GM12873 (cell line): ENCODE measurements at regions not wholly inside any gene's neighbourhood (a gene's known extent, or its start where the extent isn't known, plus 50 kb on each side); places are given as distances from the start of the nearest gene placed in this dataset.

Source experiments
- TF ChIP-seq, protein P1 (sequence below): IDR thresholded peaks from 2 replicates; pipeline ENCODE4 v1.5.1; 2012; ENCODE audit warnings: low read depth, mild to moderate bottlenecking, moderate library complexity, low read length, control low read depth; ENCODE audit not compliant: insufficient read depth; ENCODE audit errors: missing control alignments

DNA sequence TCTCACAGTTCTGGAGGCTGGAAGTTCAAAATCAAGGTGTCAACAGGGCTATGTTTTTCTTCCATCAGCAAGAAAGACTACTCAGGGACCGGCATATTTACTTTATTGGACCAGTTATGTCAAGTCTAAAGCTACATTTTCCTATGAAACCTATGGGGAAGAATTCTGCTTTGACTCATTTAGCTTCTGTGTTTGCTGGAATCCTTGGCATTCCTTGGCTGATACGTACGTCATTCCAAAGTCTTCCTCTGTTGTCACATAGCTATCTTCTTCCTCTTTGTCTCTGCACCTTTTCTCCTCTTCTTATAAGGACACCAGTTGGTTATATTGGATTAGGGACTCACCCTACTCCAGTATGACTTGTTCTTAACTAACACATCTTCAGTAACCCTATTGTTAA is 137.4 kb upstream of the FBXO11 start:
- TF ChIP-seq, protein P1, sequence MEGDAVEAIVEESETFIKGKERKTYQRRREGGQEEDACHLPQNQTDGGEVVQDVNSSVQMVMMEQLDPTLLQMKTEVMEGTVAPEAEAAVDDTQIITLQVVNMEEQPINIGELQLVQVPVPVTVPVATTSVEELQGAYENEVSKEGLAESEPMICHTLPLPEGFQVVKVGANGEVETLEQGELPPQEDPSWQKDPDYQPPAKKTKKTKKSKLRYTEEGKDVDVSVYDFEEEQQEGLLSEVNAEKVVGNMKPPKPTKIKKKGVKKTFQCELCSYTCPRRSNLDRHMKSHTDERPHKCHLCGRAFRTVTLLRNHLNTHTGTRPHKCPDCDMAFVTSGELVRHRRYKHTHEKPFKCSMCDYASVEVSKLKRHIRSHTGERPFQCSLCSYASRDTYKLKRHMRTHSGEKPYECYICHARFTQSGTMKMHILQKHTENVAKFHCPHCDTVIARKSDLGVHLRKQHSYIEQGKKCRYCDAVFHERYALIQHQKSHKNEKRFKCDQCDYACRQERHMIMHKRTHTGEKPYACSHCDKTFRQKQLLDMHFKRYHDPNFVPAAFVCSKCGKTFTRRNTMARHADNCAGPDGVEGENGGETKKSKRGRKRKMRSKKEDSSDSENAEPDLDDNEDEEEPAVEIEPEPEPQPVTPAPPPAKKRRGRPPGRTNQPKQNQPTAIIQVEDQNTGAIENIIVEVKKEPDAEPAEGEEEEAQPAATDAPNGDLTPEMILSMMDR, result no peak

DNA sequence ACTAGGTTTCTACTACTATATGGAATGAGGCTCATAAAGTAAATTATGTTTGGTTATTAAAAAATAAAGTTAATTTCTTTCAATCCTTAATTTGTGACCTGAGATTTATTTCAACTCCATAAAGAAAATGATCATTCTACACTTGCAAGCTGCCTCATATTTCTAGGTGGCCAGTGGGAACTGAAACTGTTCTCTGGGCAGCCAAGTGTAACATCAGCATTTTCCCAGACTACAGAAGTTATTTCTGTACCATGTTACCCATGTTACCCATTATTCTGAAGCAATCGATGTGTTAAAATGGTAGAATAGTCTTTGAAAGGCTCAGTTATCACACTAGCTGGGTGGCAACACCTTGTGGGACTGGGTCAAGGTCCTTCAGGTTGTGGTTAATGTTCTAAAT is 139.3 kb upstream of the FBXO11 start:
- TF ChIP-seq, protein P1, result no peak

DNA sequence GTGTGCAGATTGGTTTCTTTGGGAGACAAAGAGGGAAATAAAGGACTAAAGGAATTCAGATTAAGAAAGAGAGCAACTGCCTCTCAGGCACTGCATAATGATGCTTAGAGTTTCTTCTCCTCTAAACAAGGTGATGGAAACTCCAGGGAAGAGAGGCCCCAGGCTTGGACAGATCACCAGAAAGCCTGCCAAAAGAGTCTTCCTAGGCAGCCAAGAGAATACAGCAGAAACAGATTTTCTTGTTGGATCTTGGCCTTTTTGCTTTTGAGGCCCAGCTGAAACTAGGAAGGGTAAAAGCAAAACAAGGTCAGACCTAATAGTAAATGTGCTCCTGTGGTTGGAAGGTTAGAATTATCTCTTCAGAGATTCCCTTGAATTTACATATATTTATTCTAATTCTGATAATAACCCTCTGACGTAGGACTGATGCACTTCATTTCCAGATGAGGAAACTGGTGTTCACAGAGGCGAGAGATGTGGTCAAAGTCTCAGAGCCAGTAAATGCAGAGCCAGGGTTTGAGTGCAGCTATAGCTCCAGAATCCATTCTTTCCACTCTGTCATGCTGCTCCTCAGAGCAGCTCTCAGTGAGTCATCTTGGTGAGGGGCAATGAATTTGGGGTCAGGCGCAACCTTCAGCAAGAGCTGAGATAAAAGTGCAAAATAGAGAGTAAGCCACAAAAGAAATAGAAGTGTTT is 142.3 kb upstream of the FBXO11 start:
- TF ChIP-seq, protein P1, result no peak

DNA sequence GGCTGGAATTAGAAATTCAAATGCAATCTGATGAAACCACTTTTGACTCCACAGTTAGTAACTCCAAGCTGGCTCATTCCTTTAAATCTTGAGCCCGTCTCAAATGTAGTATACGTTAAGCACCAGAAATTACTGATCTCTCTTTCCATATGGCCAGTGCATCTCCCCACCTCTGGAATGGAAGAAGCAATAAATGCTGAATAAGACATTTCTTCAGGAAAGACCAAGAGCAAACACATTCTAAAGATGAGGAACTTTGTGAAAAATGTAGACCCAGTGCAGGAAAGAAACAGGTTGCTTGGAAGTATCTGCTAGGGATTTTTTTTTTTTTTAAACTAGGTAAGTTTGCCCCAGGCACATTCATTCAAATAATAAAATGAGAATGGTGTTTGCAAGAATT is 143.1 kb upstream of the FBXO11 start:
- TF ChIP-seq, protein P1, result no peak

DNA sequence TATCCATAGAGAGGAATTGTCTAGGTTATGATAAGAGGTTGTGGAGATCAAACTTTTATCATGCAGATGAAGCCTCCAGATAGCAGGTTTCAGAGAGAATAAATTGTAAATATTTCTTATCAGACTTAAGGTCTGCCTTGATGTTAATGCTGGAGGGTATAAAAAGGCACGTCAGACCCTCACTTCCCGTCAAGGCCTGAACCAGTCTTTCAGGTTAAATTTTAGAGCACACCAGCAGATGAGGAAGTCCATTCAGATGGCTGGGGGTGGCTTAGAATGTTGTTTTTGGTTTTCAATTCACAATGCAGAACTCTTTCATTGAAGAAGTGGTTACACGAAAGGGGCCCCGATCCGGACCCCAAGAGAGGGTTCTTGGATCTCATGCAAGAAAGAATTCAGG is 144.4 kb upstream of the FBXO11 start:
- TF ChIP-seq, protein P1, result no peak

DNA sequence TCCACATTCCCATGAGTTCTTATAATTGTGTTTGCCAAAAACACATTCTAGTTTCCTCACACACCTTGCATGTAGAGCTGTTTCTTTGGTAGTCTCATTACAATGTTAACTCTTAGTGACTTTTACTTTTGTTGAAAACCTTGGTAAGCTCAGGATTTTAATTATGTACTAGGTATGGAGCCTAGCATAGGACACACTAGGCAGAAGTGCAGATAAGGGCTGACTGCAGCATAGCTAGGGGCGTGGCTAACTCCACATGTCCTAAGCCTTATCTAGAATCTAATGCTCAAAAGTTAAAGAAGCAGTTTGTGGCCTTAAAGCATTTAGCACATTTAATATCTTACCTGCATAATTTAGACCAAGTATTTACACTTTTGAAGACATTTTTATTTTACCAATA is 153.7 kb upstream of the FBXO11 start:
- TF ChIP-seq, protein P1, result no peak

DNA sequence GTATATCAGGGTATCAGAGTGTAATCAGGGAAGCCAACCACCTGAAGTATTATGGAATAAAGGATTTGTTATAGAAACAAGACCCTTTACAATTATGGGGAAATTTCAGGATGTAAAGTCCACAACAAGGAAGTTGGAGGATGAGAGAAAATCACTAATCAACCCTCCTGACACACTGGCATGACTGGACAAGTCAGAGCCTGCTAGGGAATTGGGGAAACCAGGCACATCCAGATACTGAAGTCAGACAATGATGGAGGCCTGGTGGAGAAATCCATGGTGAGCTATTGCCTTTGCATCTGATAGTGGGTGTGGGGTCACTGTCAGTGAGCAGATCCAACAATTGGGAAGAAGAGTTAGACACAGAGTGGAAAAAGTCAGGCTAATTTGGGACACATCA is 158.8 kb upstream of the FBXO11 start:
- TF ChIP-seq, protein P1, result no peak
